Keratinocyte (primary cell): ENCODE measurements at regions not wholly inside any gene's neighbourhood (a gene's known extent, or its start where the extent isn't known, plus 50 kb on each side); places are given as distances from the start of the nearest gene placed in this dataset.

ENCODE experiments used
- EZH2 ChIP-seq: IDR thresholded peaks from one replicate; pipeline ENCODE4 v1.6.1; 2012; ENCODE audit warnings: inconsistent platforms, mild to moderate bottlenecking, low read length, moderate library complexity
- TF ChIP-seq, protein P1 (sequence below), 3 experiments: IDR thresholded peaks in 1 of 3; conservative IDR thresholded peaks in 1 of 3; optimal IDR thresholded peaks in 1 of 3; 2 replicates in 2 of 3; 3 replicates in 1 of 3; pipeline versions ENCODE3 to v1.5.1; 2011; ENCODE audit warnings: low read length in 3 of 3, mild to moderate bottlenecking in 3 of 3, moderate library complexity in 2 of 3, control low read depth in 1 of 3, inconsistent platforms in 1 of 3; ENCODE audit not compliant: insufficient read depth in 2 of 3; ENCODE audit errors: extremely low read depth in 1 of 3

DNA sequence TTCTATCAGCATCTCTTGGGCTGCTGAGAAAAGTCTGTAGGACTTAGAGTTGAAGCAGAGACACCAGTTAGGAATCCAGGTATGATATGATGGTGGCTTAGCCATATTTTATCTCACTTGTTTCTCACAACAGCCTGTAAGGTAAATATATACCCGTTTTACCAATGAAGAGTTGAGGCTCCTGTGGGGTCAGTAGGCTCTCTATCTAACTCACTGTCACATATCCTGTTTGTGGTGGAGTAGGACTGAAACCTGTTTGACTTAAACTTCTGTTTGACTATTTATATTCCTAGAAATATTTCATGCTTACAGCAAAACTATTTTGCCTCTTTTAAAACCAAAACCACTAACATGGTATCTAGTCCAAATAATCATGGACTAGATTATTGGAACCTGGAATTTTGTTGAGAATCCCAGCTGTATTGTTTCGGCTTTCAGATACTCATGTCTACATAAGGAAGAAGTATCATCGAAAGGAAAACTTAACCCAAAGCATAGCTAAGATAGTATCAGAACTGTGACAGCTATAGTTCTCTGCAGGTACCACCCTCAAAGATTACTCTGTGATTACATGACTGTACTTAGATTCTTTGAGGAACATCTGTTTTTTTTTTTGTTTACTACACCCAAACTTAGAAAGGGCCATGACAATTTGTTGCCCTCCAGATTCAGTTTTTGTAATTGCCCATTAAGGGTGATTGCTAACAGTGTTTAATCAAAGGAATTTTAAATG lies 216.1 kb upstream of the THUMPD2 start:
- TF ChIP-seq, protein P1, sequence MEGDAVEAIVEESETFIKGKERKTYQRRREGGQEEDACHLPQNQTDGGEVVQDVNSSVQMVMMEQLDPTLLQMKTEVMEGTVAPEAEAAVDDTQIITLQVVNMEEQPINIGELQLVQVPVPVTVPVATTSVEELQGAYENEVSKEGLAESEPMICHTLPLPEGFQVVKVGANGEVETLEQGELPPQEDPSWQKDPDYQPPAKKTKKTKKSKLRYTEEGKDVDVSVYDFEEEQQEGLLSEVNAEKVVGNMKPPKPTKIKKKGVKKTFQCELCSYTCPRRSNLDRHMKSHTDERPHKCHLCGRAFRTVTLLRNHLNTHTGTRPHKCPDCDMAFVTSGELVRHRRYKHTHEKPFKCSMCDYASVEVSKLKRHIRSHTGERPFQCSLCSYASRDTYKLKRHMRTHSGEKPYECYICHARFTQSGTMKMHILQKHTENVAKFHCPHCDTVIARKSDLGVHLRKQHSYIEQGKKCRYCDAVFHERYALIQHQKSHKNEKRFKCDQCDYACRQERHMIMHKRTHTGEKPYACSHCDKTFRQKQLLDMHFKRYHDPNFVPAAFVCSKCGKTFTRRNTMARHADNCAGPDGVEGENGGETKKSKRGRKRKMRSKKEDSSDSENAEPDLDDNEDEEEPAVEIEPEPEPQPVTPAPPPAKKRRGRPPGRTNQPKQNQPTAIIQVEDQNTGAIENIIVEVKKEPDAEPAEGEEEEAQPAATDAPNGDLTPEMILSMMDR (optimal IDR thresholded peaks at IDR 0.05 in 1 of 3, IDR thresholded peaks at IDR 0.05 in 1 of 3, conservative IDR thresholded peaks at IDR 0.05 in 1 of 3; ENCODE audit: extremely low read depth in 1 of 3, insufficient read depth in 2 of 3, low read length in 3 of 3): no peak
- no peak for TF ChIP-seq EZH2
